HG03097 (cell line): ENCODE measurements at regions not wholly inside any gene's neighbourhood (a gene's known extent, or its start where the extent isn't known, plus 50 kb on each side); places are given as distances from the start of the nearest gene placed in this dataset.
A peak's percentile ranks its signal among the peaks of the same experiment; 100 is the strongest.
"Not testable (repeated sequence)": the region's sequence is repeated elsewhere in the genome, so short reads cannot be mapped to it uniquely, and the experiment has no call there.

Source experiments
- ATAC-seq: cut with Tn5 transposase; IDR thresholded peaks from one replicate; pipeline ENCODE4 v1.9.1; 2021; ENCODE audit not compliant: unreplicated experiment, low FRiP score

- ATAC-seq, result no peak
These were observed 137.9 kb upstream of the ZC3H15 start for GRCh38 chr2:186348200-186348599.

- peak; percentile 72 for ATAC-seq
These were observed 136.6 kb upstream of the ZC3H15 start for GRCh38 chr2:186349508-186349907.

- not testable (repeated sequence) for ATAC-seq
These were observed 131.9 kb upstream of the ZC3H15 start for GRCh38 chr2:186354160-186354559.

- no peak for ATAC-seq
These were observed 120.7 kb upstream of the ZC3H15 start for GRCh38 chr2:186365406-186365805.

- ATAC-seq, result no peak
These were observed 107.0 kb upstream of the ZC3H15 start for GRCh38 chr2:186379052-186379451.

GRCh38 chr2:186380805-186381204, 105.3 kb upstream of the ZC3H15 start:
- no peak for ATAC-seq

GRCh38 chr2:186381573-186381972, 104.5 kb upstream of the ZC3H15 start:
- ATAC-seq, result no peak

- no peak for ATAC-seq
These were observed 103.1 kb upstream of the ZC3H15 start for GRCh38 chr2:186382932-186383331.

- ATAC-seq, result no peak
These were observed 101.8 kb upstream of the ZC3H15 start for GRCh38 chr2:186384226-186384625.

- not testable (repeated sequence) for ATAC-seq
These were observed 100.3 kb upstream of the ZC3H15 start for GRCh38 chr2:186385638-186386201.

GRCh38 chr2:186399082-186399644, 86.9 kb upstream of the ZC3H15 start:
- no peak for ATAC-seq

- no peak for ATAC-seq
These were observed 80.2 kb upstream of the ZC3H15 start for GRCh38 chr2:186405842-186406241.

GRCh38 chr2:186407611-186408010, 78.4 kb upstream of the ZC3H15 start:
- no peak for ATAC-seq

GRCh38 chr2:186410802-186411201, 75.3 kb upstream of the ZC3H15 start:
- ATAC-seq, result no peak

- no peak for ATAC-seq
These were observed 63.8 kb upstream of the ZC3H15 start for GRCh38 chr2:186422226-186422625.

- no peak for ATAC-seq
These were observed 62.6 kb upstream of the ZC3H15 start for GRCh38 chr2:186423481-186423880.

- no peak for ATAC-seq
These were observed 61.8 kb upstream of the ZC3H15 start for GRCh38 chr2:186424265-186424664.

GRCh38 chr2:186425576-186425975, 60.5 kb upstream of the ZC3H15 start:
- no peak for ATAC-seq

- ATAC-seq, result peak; percentile 88
These were observed 59.7 kb upstream of the ZC3H15 start for GRCh38 chr2:186426153-186427016.

- ATAC-seq, result peak; percentile 29
These were observed 59.1 kb upstream of the ZC3H15 start for GRCh38 chr2:186427017-186427350.

GRCh38 chr2:186427970-186428369, 58.1 kb upstream of the ZC3H15 start:
- no peak for ATAC-seq

- ATAC-seq, result no peak
These were observed 57.0 kb upstream of the ZC3H15 start for GRCh38 chr2:186429104-186429503.
